ENCODE measurements at regions not wholly inside any gene's neighbourhood (a gene's known extent, or its start where the extent isn't known, plus 50 kb on each side); places are given as distances from the start of the nearest gene placed in this dataset.

DNA sequence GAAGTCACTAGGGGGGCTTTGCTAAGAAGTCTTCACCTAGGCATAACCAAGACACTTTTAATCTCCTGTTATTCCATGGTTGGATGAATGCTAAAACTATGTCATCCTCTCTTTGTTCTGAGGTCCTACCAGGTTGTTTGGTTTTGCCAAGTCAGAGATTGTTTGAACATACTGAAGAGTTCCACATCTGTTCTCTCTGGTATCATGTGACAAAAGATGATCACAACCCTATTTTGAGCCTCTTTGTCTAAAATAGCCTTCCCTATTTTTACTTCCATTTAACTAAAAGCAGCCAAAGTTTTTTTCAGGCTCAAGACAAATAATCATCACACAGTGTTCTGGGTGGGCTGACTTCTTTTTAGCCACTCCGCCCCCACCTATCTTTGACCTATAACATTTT lies 218.4 kb upstream of the LMCD1 start:
- TF ChIP-seq POLR2AphosphoS5 (IDR thresholded peaks at IDR 0.05; ENCODE audit: low read depth) (no peak), GABPA (IDR thresholded peaks at IDR 0.05; ENCODE audit: low read depth) (no peak)
- TF ChIP-seq, protein P1, sequence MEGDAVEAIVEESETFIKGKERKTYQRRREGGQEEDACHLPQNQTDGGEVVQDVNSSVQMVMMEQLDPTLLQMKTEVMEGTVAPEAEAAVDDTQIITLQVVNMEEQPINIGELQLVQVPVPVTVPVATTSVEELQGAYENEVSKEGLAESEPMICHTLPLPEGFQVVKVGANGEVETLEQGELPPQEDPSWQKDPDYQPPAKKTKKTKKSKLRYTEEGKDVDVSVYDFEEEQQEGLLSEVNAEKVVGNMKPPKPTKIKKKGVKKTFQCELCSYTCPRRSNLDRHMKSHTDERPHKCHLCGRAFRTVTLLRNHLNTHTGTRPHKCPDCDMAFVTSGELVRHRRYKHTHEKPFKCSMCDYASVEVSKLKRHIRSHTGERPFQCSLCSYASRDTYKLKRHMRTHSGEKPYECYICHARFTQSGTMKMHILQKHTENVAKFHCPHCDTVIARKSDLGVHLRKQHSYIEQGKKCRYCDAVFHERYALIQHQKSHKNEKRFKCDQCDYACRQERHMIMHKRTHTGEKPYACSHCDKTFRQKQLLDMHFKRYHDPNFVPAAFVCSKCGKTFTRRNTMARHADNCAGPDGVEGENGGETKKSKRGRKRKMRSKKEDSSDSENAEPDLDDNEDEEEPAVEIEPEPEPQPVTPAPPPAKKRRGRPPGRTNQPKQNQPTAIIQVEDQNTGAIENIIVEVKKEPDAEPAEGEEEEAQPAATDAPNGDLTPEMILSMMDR (IDR thresholded peaks at IDR 0.05; ENCODE audit: insufficient read depth, low read length) = no peak
- TF ChIP-seq, protein P2, sequence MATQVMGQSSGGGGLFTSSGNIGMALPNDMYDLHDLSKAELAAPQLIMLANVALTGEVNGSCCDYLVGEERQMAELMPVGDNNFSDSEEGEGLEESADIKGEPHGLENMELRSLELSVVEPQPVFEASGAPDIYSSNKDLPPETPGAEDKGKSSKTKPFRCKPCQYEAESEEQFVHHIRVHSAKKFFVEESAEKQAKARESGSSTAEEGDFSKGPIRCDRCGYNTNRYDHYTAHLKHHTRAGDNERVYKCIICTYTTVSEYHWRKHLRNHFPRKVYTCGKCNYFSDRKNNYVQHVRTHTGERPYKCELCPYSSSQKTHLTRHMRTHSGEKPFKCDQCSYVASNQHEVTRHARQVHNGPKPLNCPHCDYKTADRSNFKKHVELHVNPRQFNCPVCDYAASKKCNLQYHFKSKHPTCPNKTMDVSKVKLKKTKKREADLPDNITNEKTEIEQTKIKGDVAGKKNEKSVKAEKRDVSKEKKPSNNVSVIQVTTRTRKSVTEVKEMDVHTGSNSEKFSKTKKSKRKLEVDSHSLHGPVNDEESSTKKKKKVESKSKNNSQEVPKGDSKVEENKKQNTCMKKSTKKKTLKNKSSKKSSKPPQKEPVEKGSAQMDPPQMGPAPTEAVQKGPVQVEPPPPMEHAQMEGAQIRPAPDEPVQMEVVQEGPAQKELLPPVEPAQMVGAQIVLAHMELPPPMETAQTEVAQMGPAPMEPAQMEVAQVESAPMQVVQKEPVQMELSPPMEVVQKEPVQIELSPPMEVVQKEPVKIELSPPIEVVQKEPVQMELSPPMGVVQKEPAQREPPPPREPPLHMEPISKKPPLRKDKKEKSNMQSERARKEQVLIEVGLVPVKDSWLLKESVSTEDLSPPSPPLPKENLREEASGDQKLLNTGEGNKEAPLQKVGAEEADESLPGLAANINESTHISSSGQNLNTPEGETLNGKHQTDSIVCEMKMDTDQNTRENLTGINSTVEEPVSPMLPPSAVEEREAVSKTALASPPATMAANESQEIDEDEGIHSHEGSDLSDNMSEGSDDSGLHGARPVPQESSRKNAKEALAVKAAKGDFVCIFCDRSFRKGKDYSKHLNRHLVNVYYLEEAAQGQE (IDR thresholded peaks at IDR 0.05; ENCODE audit: insufficient replicate concordance, low read depth) = no peak

Measured in HL-60 (cell line).